ENCODE measurements at regions not wholly inside any gene's neighbourhood (a gene's known extent, or its start where the extent isn't known, plus 50 kb on each side); places are given as distances from the start of the nearest gene placed in this dataset.

GRCh38 chr7:156379324-156380070 lies 261.1 kb upstream of the RNF32 start (continued):
- TF ChIP-seq ZNF3 (CRISPR knock-in tag; IDR thresholded peaks at IDR 0.05) (no peak), HOXA7 (CRISPR knock-in tag; IDR thresholded peaks at IDR 0.05) (no peak), MYNN (CRISPR knock-in tag; IDR thresholded peaks at IDR 0.05; ENCODE audit: low read depth) (no peak), ETV5 (CRISPR knock-in tag; IDR thresholded peaks at IDR 0.05; ENCODE audit: borderline replicate concordance) (no peak), ZNF670 (CRISPR knock-in tag; IDR thresholded peaks at IDR 0.05; ENCODE audit: borderline replicate concordance) (no peak), BHLHE40 (IDR thresholded peaks at IDR 0.05; ENCODE audit: low read length) (no peak), ZNF75D (CRISPR knock-in tag; IDR thresholded peaks at IDR 0.05; ENCODE audit: borderline replicate concordance) (no peak), GTF2F1 (IDR thresholded peaks at IDR 0.05; ENCODE audit: low read length) (no peak), ZNF235 (CRISPR knock-in tag; IDR thresholded peaks at IDR 0.05; ENCODE audit: borderline replicate concordance) (no peak), TBX2 (CRISPR knock-in tag; IDR thresholded peaks at IDR 0.05; ENCODE audit: borderline replicate concordance) (no peak), SIN3B (IDR thresholded peaks at IDR 0.05; ENCODE audit: low read length) (no peak), TCF7 (IDR thresholded peaks at IDR 0.05; ENCODE audit: low read depth) (peak; percentile 48; the same call in 1 of the 2 replicates), NCOA2 (CRISPR knock-in tag; IDR thresholded peaks at IDR 0.05) (peak; percentile 45; the same call in 1 of the 2 replicates), RARG (CRISPR knock-in tag; IDR thresholded peaks at IDR 0.05; ENCODE audit: low read depth) (no peak), ATAD3A (CRISPR knock-in tag; IDR thresholded peaks at IDR 0.05) (no peak), HNRNPH1 (optimal IDR thresholded peaks at IDR 0.05; ENCODE audit: low read depth, low read length) (no peak), SAP130 (CRISPR knock-in tag; IDR thresholded peaks at IDR 0.05; ENCODE audit: low read depth) (no peak; the same call in 1 of the 2 replicates), ZNF432 (CRISPR knock-in tag; IDR thresholded peaks at IDR 0.05; ENCODE audit: borderline replicate concordance) (no peak), DZIP1 (CRISPR knock-in tag; IDR thresholded peaks at IDR 0.05) (no peak), FLYWCH1 (CRISPR knock-in tag; IDR thresholded peaks at IDR 0.05) (no peak)
- TF ChIP-seq, protein P1, sequence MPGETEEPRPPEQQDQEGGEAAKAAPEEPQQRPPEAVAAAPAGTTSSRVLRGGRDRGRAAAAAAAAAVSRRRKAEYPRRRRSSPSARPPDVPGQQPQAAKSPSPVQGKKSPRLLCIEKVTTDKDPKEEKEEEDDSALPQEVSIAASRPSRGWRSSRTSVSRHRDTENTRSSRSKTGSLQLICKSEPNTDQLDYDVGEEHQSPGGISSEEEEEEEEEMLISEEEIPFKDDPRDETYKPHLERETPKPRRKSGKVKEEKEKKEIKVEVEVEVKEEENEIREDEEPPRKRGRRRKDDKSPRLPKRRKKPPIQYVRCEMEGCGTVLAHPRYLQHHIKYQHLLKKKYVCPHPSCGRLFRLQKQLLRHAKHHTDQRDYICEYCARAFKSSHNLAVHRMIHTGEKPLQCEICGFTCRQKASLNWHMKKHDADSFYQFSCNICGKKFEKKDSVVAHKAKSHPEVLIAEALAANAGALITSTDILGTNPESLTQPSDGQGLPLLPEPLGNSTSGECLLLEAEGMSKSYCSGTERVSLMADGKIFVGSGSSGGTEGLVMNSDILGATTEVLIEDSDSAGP (CRISPR knock-in tag; IDR thresholded peaks at IDR 0.05; ENCODE audit: borderline replicate concordance) = no peak
- TF ChIP-seq, protein P2, sequence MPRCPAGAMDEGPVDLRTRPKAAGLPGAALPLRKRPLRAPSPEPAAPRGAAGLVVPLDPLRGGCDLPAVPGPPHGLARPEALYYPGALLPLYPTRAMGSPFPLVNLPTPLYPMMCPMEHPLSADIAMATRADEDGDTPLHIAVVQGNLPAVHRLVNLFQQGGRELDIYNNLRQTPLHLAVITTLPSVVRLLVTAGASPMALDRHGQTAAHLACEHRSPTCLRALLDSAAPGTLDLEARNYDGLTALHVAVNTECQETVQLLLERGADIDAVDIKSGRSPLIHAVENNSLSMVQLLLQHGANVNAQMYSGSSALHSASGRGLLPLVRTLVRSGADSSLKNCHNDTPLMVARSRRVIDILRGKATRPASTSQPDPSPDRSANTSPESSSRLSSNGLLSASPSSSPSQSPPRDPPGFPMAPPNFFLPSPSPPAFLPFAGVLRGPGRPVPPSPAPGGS (CRISPR knock-in tag; IDR thresholded peaks at IDR 0.05) = no peak
- TF ChIP-seq, protein P3, sequence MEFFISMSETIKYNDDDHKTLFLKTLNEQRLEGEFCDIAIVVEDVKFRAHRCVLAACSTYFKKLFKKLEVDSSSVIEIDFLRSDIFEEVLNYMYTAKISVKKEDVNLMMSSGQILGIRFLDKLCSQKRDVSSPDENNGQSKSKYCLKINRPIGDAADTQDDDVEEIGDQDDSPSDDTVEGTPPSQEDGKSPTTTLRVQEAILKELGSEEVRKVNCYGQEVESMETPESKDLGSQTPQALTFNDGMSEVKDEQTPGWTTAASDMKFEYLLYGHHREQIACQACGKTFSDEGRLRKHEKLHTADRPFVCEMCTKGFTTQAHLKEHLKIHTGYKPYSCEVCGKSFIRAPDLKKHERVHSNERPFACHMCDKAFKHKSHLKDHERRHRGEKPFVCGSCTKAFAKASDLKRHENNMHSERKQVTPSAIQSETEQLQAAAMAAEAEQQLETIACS (CRISPR knock-in tag; IDR thresholded peaks at IDR 0.05) = no peak
- TF ChIP-seq, protein P4, sequence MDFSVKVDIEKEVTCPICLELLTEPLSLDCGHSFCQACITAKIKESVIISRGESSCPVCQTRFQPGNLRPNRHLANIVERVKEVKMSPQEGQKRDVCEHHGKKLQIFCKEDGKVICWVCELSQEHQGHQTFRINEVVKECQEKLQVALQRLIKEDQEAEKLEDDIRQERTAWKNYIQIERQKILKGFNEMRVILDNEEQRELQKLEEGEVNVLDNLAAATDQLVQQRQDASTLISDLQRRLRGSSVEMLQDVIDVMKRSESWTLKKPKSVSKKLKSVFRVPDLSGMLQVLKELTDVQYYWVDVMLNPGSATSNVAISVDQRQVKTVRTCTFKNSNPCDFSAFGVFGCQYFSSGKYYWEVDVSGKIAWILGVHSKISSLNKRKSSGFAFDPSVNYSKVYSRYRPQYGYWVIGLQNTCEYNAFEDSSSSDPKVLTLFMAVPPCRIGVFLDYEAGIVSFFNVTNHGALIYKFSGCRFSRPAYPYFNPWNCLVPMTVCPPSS (IDR thresholded peaks at IDR 0.05) = no peak

All from HepG2 (cell line).